ENCODE measurements at regions not wholly inside any gene's neighbourhood (a gene's known extent, or its start where the extent isn't known, plus 50 kb on each side); places are given as distances from the start of the nearest gene placed in this dataset.

GRCh38 chr3:82891028-82891427, 1129.6 kb upstream of the GBE1 start:
- DNase-seq (no peak), ATAC-seq (no peak)
- Histone ChIP-seq H3K9me3 (no peaks in the 10 kb centered on the region), H3K4me1 (no peaks in the 10 kb centered on the region), H3K27me3 (no peaks in the 10 kb centered on the region), H3K27ac (no peak overlapping the region), H3K36me3 (no peaks in the 10 kb centered on the region), H3K4me3 (no peak overlapping the region)
- 64 to 80% (median 67%) methylated on average over 3 of the region's 3 CpGs for WGBS, 4 donors
- TF ChIP-seq POLR2A (IDR thresholded peaks at IDR 0.05) (no peak), CTCF (IDR thresholded peaks at IDR 0.05) (no peak)
- intact Hi-C loops (cut with DNase I), result no loop called here

- Histone ChIP-seq H3K4me1 (no peaks in the 10 kb centered on the region), H3K4me3 (no peak overlapping the region), H3K9me3 (no peaks in the 10 kb centered on the region), H3K27ac (no peak overlapping the region), H3K27me3 (no peaks in the 10 kb centered on the region), H3K36me3 (no peaks in the 10 kb centered on the region)
- intact Hi-C loops (cut with DNase I), result no loop called here
- WGBS, 4 donors, result 71 to 80% (median 75%) methylated on average over 2 of the region's 2 CpGs
- DNase-seq (no peak), ATAC-seq (no peak)
- TF ChIP-seq POLR2A (IDR thresholded peaks at IDR 0.05), result no peak
- TF ChIP-seq CTCF (IDR thresholded peaks at IDR 0.05), result no peak
Observed at GRCh38 chr3:82883072-82883471, 1121.6 kb upstream of the GBE1 start.

GRCh38 chr3:82875401-82875800, 1114.0 kb upstream of the GBE1 start:
- Histone ChIP-seq H3K4me3 (no peak overlapping the region), H3K27ac (no peak overlapping the region), H3K36me3 (no peaks in the 10 kb centered on the region), H3K4me1 (no peaks in the 10 kb centered on the region), H3K27me3 (no peaks in the 10 kb centered on the region), H3K9me3 (no peaks in the 10 kb centered on the region)
- intact Hi-C loops (cut with DNase I), result no loop called here
- 36 to 55% (median 47%) methylated on average over 1 of the region's 1 CpG for WGBS, 4 donors
- ATAC-seq (no peak), DNase-seq (no peak)
- TF ChIP-seq POLR2A (IDR thresholded peaks at IDR 0.05) (no peak), CTCF (IDR thresholded peaks at IDR 0.05) (no peak)

- intact Hi-C loops (cut with DNase I), result no loop called here
- H3K27ac ChIP-seq, result no peak overlapping the region
Observed at GRCh38 chr3:82839871-82840270, 1078.4 kb upstream of the GBE1 start.

More at GRCh38 chr3:82839871-82840270, 1078.4 kb upstream of the GBE1 start:
- DNase-seq, result no peak
- Histone ChIP-seq H3K9me3 (peaks cover 0 to 24% (median 5%) of the 10 kb centered on the region in 12 donors), H3K36me3 (no peaks in the 10 kb centered on the region), H3K4me3 (no peak overlapping the region), H3K4me1 (no peaks in the 10 kb centered on the region), H3K27me3 (no peaks in the 10 kb centered on the region)
- TF ChIP-seq POLR2A (IDR thresholded peaks at IDR 0.05) (no peak), CTCF (IDR thresholded peaks at IDR 0.05) (no peak)
- ATAC-seq, result no peak

All from heart left ventricle (tissue), 16 donors.